Osteocyte (in vitro differentiated cells): ENCODE measurements at regions not wholly inside any gene's neighbourhood (a gene's known extent, or its start where the extent isn't known, plus 50 kb on each side); places are given as distances from the start of the nearest gene placed in this dataset.

Source experiments
- DNase-seq: peaks from one replicate; pipeline ENCODE4 v3.0.0; 2021; ENCODE audit warnings: mixed read lengths; ENCODE audit not compliant: unreplicated experiment; ENCODE audit errors: extremely low spot score
- H3K27ac Mint-ChIP-seq: one replicate; pipeline ENCODE4 v1.8.0; 2021; ENCODE audit warnings: mild to moderate bottlenecking, mixed read lengths; ENCODE audit not compliant: unreplicated experiment
- H3K27me3 Mint-ChIP-seq: one replicate; pipeline ENCODE4 v1.8.0; 2021; ENCODE audit warnings: mixed read lengths; ENCODE audit not compliant: unreplicated experiment
- H3K36me3 Mint-ChIP-seq: one replicate; pipeline ENCODE4 v1.8.0; 2021; ENCODE audit warnings: mixed read lengths; ENCODE audit not compliant: unreplicated experiment
- H3K4me1 Mint-ChIP-seq: one replicate; pipeline ENCODE4 v1.8.0; 2021; ENCODE audit warnings: mixed read lengths; ENCODE audit not compliant: unreplicated experiment
- H3K4me3 Mint-ChIP-seq: one replicate; pipeline ENCODE4 v1.8.0; 2021; ENCODE audit warnings: mild to moderate bottlenecking, moderate library complexity, mixed read lengths; ENCODE audit not compliant: unreplicated experiment
- H3K9me3 Mint-ChIP-seq: one replicate; pipeline ENCODE4 v1.8.0; 2021; ENCODE audit warnings: mixed read lengths; ENCODE audit not compliant: unreplicated experiment
- CTCF ChIP-seq: fragments of 200-600 bp; sonication (generic); IDR thresholded peaks from 2 replicates; pipeline ENCODE4 v1.5.0; 2021; ENCODE audit warnings: antibody characterized with exemption, mild to moderate bottlenecking, moderate library complexity

- H3K36me3 Mint-ChIP-seq, result no peaks in the 10 kb centered on the region
- no peak for TF ChIP-seq CTCF
- H3K27me3 Mint-ChIP-seq, result no peaks in the 10 kb centered on the region
- no peak overlapping the region for H3K27ac Mint-ChIP-seq
- no peaks in the 10 kb centered on the region for H3K9me3 Mint-ChIP-seq
- H3K4me1 Mint-ChIP-seq, result no peaks in the 10 kb centered on the region
- no peak overlapping the region for H3K4me3 Mint-ChIP-seq
- no peak for DNase-seq
Measured at GRCh38 chr14:55899531-55899930, 218.7 kb upstream of the PELI2 start.

- H3K4me3 Mint-ChIP-seq, result no peak overlapping the region
- H3K9me3 Mint-ChIP-seq, result no peaks in the 10 kb centered on the region
- no peaks in the 10 kb centered on the region for H3K4me1 Mint-ChIP-seq
- no peak overlapping the region for H3K27ac Mint-ChIP-seq
- H3K27me3 Mint-ChIP-seq, result no peaks in the 10 kb centered on the region
- no peak for DNase-seq
- H3K36me3 Mint-ChIP-seq, result no peaks in the 10 kb centered on the region
- no peak for TF ChIP-seq CTCF
Measured at GRCh38 chr14:55900749-55901148, 217.5 kb upstream of the PELI2 start.

GRCh38 chr14:55901291-55901690 is 216.9 kb upstream of the PELI2 start:
- Mint-ChIP-seq H3K27me3 (no peaks in the 10 kb centered on the region), H3K27ac (no peak overlapping the region), H3K9me3 (no peaks in the 10 kb centered on the region), H3K4me3 (no peak overlapping the region), H3K36me3 (no peaks in the 10 kb centered on the region), H3K4me1 (no peaks in the 10 kb centered on the region)
- TF ChIP-seq CTCF, result no peak
- DNase-seq, result no peak

- Mint-ChIP-seq H3K36me3 (no peaks in the 10 kb centered on the region), H3K9me3 (no peaks in the 10 kb centered on the region), H3K27me3 (no peaks in the 10 kb centered on the region), H3K4me1 (no peaks in the 10 kb centered on the region), H3K4me3 (no peak overlapping the region), H3K27ac (no peak overlapping the region)
- no peak for DNase-seq
- no peak for TF ChIP-seq CTCF
Measured at GRCh38 chr14:55902241-55902640, 216.0 kb upstream of the PELI2 start.

- no peak overlapping the region for H3K4me3 Mint-ChIP-seq
- no peaks in the 10 kb centered on the region for H3K4me1 Mint-ChIP-seq
- H3K36me3 Mint-ChIP-seq, result no peaks in the 10 kb centered on the region
- DNase-seq, result no peak
- peaks cover 3% of the 10 kb centered on the region for H3K27me3 Mint-ChIP-seq
- no peaks in the 10 kb centered on the region for H3K9me3 Mint-ChIP-seq
- no peak for TF ChIP-seq CTCF
- H3K27ac Mint-ChIP-seq, result no peak overlapping the region
Measured at GRCh38 chr14:55904086-55904485, 214.1 kb upstream of the PELI2 start.
